ENCODE measurements at regions not wholly inside any gene's neighbourhood (a gene's known extent, or its start where the extent isn't known, plus 50 kb on each side); places are given as distances from the start of the nearest gene placed in this dataset.

GRCh38 chr7:120201290-120201689 is 71.7 kb upstream of the KCND2 start:
- H2AK5ac ChIP-seq (ENCODE audit: low read depth, low read length), result no peak overlapping the region
- no peak overlapping the region for H3K9ac ChIP-seq (ENCODE audit: low read depth, low read length)
- DNase-seq (no peak), ATAC-seq (ENCODE audit: low read depth) (no peak)
- no peaks in the 10 kb centered on the region for H3K9me3 ChIP-seq (ENCODE audit: control insufficient read depth, insufficient read depth, low read length)
- no peak overlapping the region for H2AK9ac ChIP-seq (replicated peaks; ENCODE audit: low read depth, low read length, poor library complexity)
- BruUV-seq (replicated peaks), result no TSS peak
- WGBS, 2 experiments (ENCODE audit: extremely low coverage in 2 of 2, insufficient read length in 1 of 2), result no CpG with 5 or more reads among the region's 1 CpG
- dilution Hi-C loops (cut with HindIII; ENCODE audit: low sequenced_read_pairs, unreplicated experiment), result no loop called here
- no peak overlapping the region for H3K23ac ChIP-seq (ENCODE audit: low read depth, low read length)
- H3K56ac ChIP-seq (ENCODE audit: extremely low read depth, insufficient read depth, low read length), result no peak overlapping the region
- no peaks in the 10 kb centered on the region for H3K79me1 ChIP-seq (ENCODE audit: low read depth in 1 of 2, low read length in 2 of 2)
- no peaks in the 10 kb centered on the region for H3K27me3 ChIP-seq (ENCODE audit: control insufficient read depth, insufficient read depth, low read length)
- H3K9me1 ChIP-seq (ENCODE audit: insufficient read depth, low read length), result no peaks in the 10 kb centered on the region
- no peak overlapping the region for H2BK5ac ChIP-seq (ENCODE audit: low read depth, low read length, poor library complexity, severe bottlenecking)
- TF ChIP-seq MAFK (IDR thresholded peaks at IDR 0.05; ENCODE audit: low read depth, low read length), result peak; percentile 94
- TF ChIP-seq MXI1 (IDR thresholded peaks at IDR 0.05; ENCODE audit: borderline replicate concordance, low read depth, low read length), result no peak
- no peak overlapping the region for H2BK15ac ChIP-seq (ENCODE audit: low read depth, low read length)
- no peaks in the 10 kb centered on the region for H3K4me1 ChIP-seq (ENCODE audit: control insufficient read depth, insufficient read depth, low read length)
- no peak overlapping the region for H4K91ac ChIP-seq (ENCODE audit: insufficient read depth, low read depth, low read length)
- ChIA-PET POLR2A (ENCODE audit: unreplicated experiment) (no interaction called here), CTCF (no interaction called here)
- no peaks in the 10 kb centered on the region for H3K36me3 ChIP-seq (ENCODE audit: control insufficient read depth, insufficient read depth, low read length)
- H4K5ac ChIP-seq (ENCODE audit: low read depth, low read length), result no peak overlapping the region
- intact Hi-C loops (cut with micrococcal nuclease), result no loop called here
- H4K20me1 ChIP-seq (ENCODE audit: insufficient read depth, low read length), result no peaks in the 10 kb centered on the region
- no peak overlapping the region for H2BK120ac ChIP-seq (ENCODE audit: low read depth, low read length)
- no peak overlapping the region for H3K4ac ChIP-seq (ENCODE audit: low read depth, low read length)
- no peak overlapping the region for H3K27ac ChIP-seq (ENCODE audit: insufficient read depth, low read length)
- no peak overlapping the region for H4K8ac ChIP-seq (ENCODE audit: low read depth in 2 of 2, low read length in 2 of 2)
- H3K14ac ChIP-seq (replicated peaks; ENCODE audit: low read depth, low read length), result no peak overlapping the region
- in situ Hi-C loops (cut with MboI; ENCODE audit: low sequenced_read_pairs), result no loop called here
- H3K4me2 ChIP-seq (ENCODE audit: low read depth, low read length), result no peak overlapping the region
- no peak overlapping the region for H3K4me3 ChIP-seq (ENCODE audit: insufficient read depth, low read depth, low read length)
- no peak overlapping the region for H3K18ac ChIP-seq (ENCODE audit: low read depth, low read length)
- H2AFZ ChIP-seq (replicated peaks; ENCODE audit: low read length, poor library complexity), result no peak overlapping the region
- no peak overlapping the region for H2BK20ac ChIP-seq (ENCODE audit: low read depth, low read length)

Data from IMR-90 (cell line).